ENCODE measurements at regions not wholly inside any gene's neighbourhood (a gene's known extent, or its start where the extent isn't known, plus 50 kb on each side); places are given as distances from the start of the nearest gene placed in this dataset.

DNA sequence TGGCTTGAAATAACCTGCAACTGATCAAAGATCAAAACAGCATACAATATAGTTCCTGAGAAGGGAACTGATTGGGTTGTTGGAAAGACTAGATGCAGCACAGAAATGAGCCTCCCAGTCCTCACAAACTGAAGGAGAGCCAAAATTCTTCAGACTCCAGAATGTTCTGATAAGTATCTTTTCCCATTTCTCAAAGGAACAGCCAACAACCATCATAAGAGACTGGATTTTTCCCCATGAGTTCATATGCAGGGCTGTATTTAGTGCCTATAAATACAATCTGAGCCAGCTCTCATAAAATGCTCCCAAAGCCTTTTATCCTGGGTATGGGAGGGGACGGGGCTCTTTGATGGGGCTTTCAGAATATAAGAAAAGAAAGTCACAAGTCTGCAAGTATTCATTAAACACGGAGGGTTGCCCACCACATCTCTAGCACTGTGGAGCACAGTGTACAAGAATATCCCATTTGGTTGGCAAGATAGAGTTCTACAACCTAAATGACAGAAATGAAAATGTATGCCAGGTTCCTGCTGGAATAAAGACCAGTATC is 50.7 kb upstream of the LYVE1 start:
- no peak for DNase-seq (ENCODE audit: low spot score)

DNA sequence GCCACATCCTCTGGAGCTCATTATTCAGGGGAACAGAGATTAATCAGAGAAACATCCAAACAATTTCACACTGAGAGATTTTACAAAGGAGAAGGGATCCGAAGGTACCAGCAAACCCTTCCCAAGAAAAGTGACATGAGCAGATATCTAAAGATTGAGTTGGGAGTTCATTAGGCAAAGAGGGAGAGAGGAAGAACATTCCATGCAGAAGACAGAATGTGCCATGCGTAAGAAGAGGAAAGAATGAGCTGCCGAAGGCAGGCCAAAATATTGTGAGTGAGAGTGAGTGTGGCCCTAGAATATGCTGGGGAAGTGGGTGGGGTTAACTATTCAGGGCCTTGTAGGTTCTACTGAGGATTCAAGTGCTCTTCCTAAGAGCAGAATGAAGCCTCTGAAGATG is 50.0 kb upstream of the LYVE1 start:
- no peak for DNase-seq (ENCODE audit: low spot score)
